Thyroid gland (tissue), 4 donors: ENCODE measurements at regions not wholly inside any gene's neighbourhood (a gene's known extent, or its start where the extent isn't known, plus 50 kb on each side); places are given as distances from the start of the nearest gene placed in this dataset.

ENCODE experiments used
- DNase-seq, 2 donors: peaks; one replicate each; pipeline ENCODE4 v3.0.0-alpha.2; 2019
- H3K27ac ChIP-seq, 3 donors: fragments of 200-600 bp; sonication (generic); 1 replicate in 2 of 3; 2 replicates in 1 of 3; pipeline ENCODE4 v1.5.1; 2016 to 2019; ENCODE audit warnings: mild to moderate bottlenecking in 1 of 3, moderate library complexity in 1 of 3
- H3K27me3 ChIP-seq: fragments of 200-600 bp; sonication (generic); one replicate; pipeline ENCODE4 v1.5.1; 2019
- H3K36me3 ChIP-seq, 2 donors: fragments of 200-600 bp; sonication (generic); one replicate each; pipeline ENCODE4 v1.5.1; 2016 to 2019
- H3K4me1 ChIP-seq, 2 donors: fragments of 200-600 bp; sonication (generic); one replicate each; pipeline ENCODE4 v1.5.1; 2017 to 2019
- H3K4me3 ChIP-seq, 3 donors: fragments of 200-600 bp; sonication (generic); replicated peaks in 1 of 3; 1 replicate in 2 of 3; 2 replicates in 1 of 3; pipeline ENCODE4 v1.5.1; 2016; ENCODE audit warnings: mild to moderate bottlenecking in 1 of 3
- H3K9me3 ChIP-seq: fragments of 200-600 bp; sonication (generic); one replicate; pipeline ENCODE4 v1.5.1; 2017
- CTCF ChIP-seq, 6 experiments: fragments of 200-600 bp in 3 of 6; fragments of 450-650 bp in 3 of 6; sonication (generic) in 3 of 6; IDR thresholded peaks; one replicate each; pipeline ENCODE4 v1.5.1; 2016 to 2019; ENCODE audit warnings: antibody characterized with exemption in 6 of 6, mild to moderate bottlenecking in 2 of 6, inconsistent platforms in 1 of 6, moderate library complexity in 1 of 6
- POLR2A ChIP-seq, 2 donors: fragments of 450-650 bp; IDR thresholded peaks; one replicate each; pipeline ENCODE4 v1.6.1; 2017; ENCODE audit warnings: antibody characterized with exemption in 2 of 2, mild to moderate bottlenecking in 2 of 2, moderate library complexity in 1 of 2
- WGBS, 2 donors: methylation state at CpG; one replicate each; pipeline ENCODE4 v1.1.5; 2017; 5-methylcytosine and 5-hydroxymethylcytosine counted together
- intact Hi-C: fragments of 100-400 bp; cut with DNase I; formaldehyde crosslinking; loops from one replicate; pipeline ENCODE4 v1.15.1; 2023

- no peak for DNase-seq
- Histone ChIP-seq H3K27me3 (no peaks in the 10 kb centered on the region), H3K4me3 (no peak overlapping the region), H3K4me1 (peaks cover 4 to 6% of the 10 kb centered on the region in 2 donors), H3K36me3 (no peaks in the 10 kb centered on the region), H3K9me3 (no peaks in the 10 kb centered on the region), H3K27ac (no peak overlapping the region)
- 50 to 52% methylated on average over 7 of the region's 7 CpGs for WGBS, 2 donors
- no peak for TF ChIP-seq POLR2A (IDR thresholded peaks at IDR 0.05)
- TF ChIP-seq CTCF (IDR thresholded peaks at IDR 0.05) = no peak
- intact Hi-C loops = no loop called here
Observed at GRCh38 chr10:3692387-3692999, 92.5 kb downstream of the KLF6 start.

DNA sequence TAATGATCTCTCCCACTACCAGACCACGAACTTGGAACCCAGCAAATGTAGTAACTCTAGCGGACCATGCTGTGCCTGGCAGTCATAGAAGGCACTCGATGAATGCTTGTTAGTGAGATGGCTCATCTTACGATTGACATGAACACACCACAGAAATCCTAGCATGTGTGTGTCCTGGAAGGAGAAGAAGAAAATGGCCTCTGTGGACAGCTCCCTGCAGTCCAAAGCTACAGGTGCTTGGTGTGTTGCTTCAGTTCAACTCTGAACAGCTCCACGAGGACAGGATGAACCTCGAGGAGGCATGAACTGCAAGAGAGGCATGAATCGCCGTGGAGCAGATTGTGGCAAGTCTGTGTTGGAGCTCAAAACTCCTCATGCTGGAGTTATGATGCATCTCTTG, 93.5 kb downstream of the KLF6 start:
- no peaks in the 10 kb centered on the region for H3K36me3 ChIP-seq
- H3K27me3 ChIP-seq = no peaks in the 10 kb centered on the region
- H3K4me1 ChIP-seq = peaks cover 4 to 6% of the 10 kb centered on the region in 2 donors
- H3K4me3 ChIP-seq = no peak overlapping the region
- no peaks in the 10 kb centered on the region for H3K9me3 ChIP-seq
- DNase-seq = no peak
- no peak overlapping the region for H3K27ac ChIP-seq
- intact Hi-C loops = no loop called here
- TF ChIP-seq POLR2A (IDR thresholded peaks at IDR 0.05) (no peak), CTCF (IDR thresholded peaks at IDR 0.05) (no peak)
- WGBS, 2 donors = 85% methylated on average over 8 of the region's 8 CpGs

DNA sequence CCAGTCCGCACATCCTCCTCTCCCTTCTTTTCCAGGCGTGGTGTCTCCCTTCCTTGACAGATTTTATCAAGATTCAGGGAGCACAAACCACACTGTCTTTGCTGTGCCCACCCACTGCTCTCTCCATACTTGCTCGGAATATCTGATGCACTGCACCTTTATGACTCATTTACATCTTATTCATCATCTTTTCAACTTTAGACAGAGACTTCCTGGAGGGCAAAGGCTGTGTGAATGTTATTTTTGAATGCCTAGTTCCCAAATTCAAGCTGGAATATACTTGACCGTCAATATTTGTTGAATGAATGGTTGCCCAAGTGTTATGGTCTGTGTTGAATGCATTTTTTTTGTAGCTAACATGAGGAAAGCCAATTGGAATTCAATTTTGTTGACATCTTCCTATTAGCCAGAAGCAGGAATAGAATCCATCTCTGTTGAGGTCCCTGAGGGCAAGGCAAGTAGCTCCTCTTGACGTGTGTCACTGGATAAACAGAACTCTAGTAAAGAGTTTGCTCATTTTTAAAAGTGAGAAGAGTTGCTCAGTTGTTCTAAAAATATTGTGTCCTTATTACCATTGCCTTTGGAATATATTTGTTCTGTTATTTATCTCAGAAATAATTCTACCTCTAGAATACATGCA, 95.0 kb downstream of the KLF6 start:
- no peaks in the 10 kb centered on the region for H3K9me3 ChIP-seq
- no peaks in the 10 kb centered on the region for H3K36me3 ChIP-seq
- WGBS, 2 donors = 77 to 84% methylated on average over 5 of the region's 5 CpGs
- H3K4me3 ChIP-seq = no peak overlapping the region
- intact Hi-C loops = no loop called here
- H3K27ac ChIP-seq = no peak overlapping the region
- peaks cover 4 to 6% of the 10 kb centered on the region in 2 donors for H3K4me1 ChIP-seq
- TF ChIP-seq POLR2A (IDR thresholded peaks at IDR 0.05) = no peak
- no peak for TF ChIP-seq CTCF (IDR thresholded peaks at IDR 0.05)
- no peaks in the 10 kb centered on the region for H3K27me3 ChIP-seq
- no peak for DNase-seq

- intact Hi-C loops = no loop called here
- no peak overlapping the region for H3K4me3 ChIP-seq
- H3K36me3 ChIP-seq = no peaks in the 10 kb centered on the region
- WGBS, 2 donors = 91 to 97% methylated on average over 5 of the region's 5 CpGs
- peaks cover 3 to 4% of the 10 kb centered on the region in 2 donors for H3K4me1 ChIP-seq
- no peak for TF ChIP-seq POLR2A (IDR thresholded peaks at IDR 0.05)
- TF ChIP-seq CTCF (IDR thresholded peaks at IDR 0.05) = no peak
- H3K27me3 ChIP-seq = no peaks in the 10 kb centered on the region
- H3K9me3 ChIP-seq = no peaks in the 10 kb centered on the region
- no peak for DNase-seq
- H3K27ac ChIP-seq = no peak overlapping the region
Observed at GRCh38 chr10:3687510-3688081, 97.4 kb downstream of the KLF6 start.

GRCh38 chr10:3685384-3685783, 99.6 kb downstream of the KLF6 start:
- no peaks in the 10 kb centered on the region for H3K27me3 ChIP-seq
- no peak overlapping the region for H3K4me3 ChIP-seq
- H3K27ac ChIP-seq = no peak overlapping the region
- 64 to 68% methylated on average over 3 of the region's 3 CpGs for WGBS, 2 donors
- intact Hi-C loops = no loop called here
- TF ChIP-seq CTCF (IDR thresholded peaks at IDR 0.05) = no peak
- TF ChIP-seq POLR2A (IDR thresholded peaks at IDR 0.05) = no peak
- H3K9me3 ChIP-seq = no peaks in the 10 kb centered on the region
- DNase-seq = no peak
- H3K36me3 ChIP-seq = no peaks in the 10 kb centered on the region
- H3K4me1 ChIP-seq = no peaks in the 10 kb centered on the region
